HG02623 (cell line): ENCODE measurements at regions not wholly inside any gene's neighbourhood (a gene's known extent, or its start where the extent isn't known, plus 50 kb on each side); places are given as distances from the start of the nearest gene placed in this dataset.

Source experiments
- ATAC-seq: cut with Tn5 transposase; IDR thresholded peaks from one replicate; pipeline ENCODE4 v1.9.1; 2021; ENCODE audit warnings: moderate library complexity; ENCODE audit not compliant: unreplicated experiment

DNA sequence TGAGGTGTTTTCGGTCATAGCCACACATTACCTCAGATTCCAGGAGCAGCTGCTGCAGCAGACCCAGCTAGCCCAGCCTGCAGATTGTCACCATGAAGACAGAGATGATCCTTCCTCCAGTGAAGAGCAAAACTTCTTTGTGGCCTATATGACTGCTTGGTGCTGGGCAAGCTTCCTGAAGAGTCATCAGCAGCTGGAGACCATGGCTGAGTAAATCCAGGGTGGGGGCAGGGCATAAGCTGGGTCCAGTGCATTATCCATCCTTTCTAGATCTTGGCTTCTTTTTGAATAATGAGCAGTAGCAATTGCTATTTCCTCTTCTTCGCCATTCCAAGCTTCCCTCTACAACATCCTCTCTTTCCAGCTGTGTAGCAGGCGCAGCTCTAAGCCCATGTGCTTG, 373.1 kb upstream of the DDHD1 start:
- ATAC-seq, result no peak

DNA sequence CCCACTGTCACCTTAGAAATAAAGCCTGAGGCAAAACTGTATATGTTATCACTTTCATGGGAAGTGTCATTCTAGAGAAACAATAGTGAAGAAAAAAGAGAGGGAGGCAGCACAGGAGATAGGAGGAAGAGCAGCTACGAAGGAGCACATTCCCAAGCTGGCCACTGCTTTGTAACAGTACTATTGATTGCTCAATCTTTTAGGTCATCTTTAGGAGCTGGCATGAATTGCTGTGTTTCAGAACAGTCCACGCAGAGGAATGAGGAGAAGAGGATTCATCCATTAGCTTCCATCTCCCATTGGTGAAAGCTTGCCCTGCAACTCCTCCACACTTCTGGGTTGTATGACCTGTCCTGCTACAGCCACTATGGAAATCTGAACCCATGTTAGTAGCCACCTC, 372.5 kb upstream of the DDHD1 start:
- no peak for ATAC-seq

- ATAC-seq, result no peak
Observed at GRCh38 chr14:53524391-53524790, 371.3 kb upstream of the DDHD1 start.

- ATAC-seq, result no peak
Observed at GRCh38 chr14:53523226-53523625, 370.1 kb upstream of the DDHD1 start.

DNA sequence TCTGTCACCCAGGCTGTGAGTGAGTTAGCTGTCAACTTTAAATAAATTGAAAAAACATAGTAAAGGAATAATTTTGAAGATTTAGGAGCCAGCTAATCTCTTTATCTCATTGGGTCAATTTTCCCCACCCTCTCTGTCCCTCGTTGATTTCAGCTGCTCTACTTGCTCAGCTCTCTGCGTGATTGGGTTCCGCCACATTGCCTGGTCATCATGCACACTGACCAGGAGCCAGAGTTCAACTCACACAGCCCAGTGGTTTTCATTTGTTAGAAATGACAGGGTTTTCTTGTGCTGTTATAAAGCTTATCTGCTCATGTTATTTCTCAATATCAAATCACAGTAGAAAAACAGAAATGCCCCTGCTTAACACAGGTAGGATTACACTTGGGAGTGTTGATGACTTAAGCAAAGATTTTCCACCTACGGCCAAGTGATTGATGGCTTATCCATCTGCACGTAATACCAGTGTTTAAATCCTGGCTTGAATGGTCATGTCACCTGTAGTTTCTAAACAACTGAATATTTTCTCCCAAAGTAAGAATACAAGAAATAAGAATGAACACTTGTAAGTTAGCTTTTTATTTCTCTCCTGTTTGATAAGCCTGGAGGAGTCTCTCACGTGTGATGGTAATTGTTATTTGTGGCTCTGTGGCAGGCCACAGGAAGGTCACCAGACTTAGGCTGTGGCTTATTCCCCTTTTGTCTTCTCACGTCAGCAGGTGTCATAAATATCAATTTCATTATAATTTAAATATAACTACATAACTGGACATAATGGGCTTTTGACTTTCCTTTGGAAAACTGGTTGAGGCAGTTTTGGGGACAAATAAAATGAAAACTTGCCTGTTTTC, 367.2 kb upstream of the DDHD1 start:
- no peak for ATAC-seq

GRCh38 chr14:53519137-53519536, 366.0 kb upstream of the DDHD1 start:
- no peak for ATAC-seq

DNA sequence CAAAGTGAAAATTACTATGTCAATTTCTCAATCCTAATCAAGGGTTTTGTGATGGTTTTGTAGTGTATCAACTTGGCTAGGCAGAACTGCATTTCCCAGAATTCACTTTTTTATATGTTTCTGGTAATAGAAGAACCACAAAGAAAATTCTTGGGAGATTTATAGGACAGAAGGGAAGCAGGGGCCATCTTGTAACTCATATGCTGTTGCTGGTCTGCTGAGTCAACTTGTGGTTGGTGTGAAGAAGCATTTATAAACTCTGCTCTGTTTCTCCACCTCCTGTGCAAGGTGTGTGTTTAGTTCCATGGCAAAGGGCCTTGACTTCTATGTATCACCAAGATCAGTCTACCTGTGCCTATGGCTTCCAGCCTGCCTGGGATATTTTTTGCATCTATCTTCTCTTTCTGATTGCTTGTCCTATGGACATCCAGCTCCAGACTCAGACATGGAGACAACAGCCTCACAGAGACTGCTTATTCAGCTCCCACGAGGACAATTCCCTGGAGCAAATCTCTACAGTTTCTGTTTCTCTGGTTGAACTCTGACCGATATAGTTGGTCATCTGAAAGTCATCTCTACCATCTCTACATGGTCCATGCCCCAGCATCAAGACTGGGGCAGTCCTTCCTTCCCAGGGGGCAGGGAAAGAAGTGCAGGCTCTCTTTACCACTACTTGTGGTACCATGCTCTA, 364.3 kb upstream of the DDHD1 start:
- ATAC-seq, result no peak

GRCh38 chr14:53516261-53516774, 363.2 kb upstream of the DDHD1 start:
- ATAC-seq, result no peak

- no peak for ATAC-seq
Observed at GRCh38 chr14:53515276-53515675, 362.2 kb upstream of the DDHD1 start.

- ATAC-seq, result no peak
Observed at GRCh38 chr14:53514197-53514596, 361.1 kb upstream of the DDHD1 start.

DNA sequence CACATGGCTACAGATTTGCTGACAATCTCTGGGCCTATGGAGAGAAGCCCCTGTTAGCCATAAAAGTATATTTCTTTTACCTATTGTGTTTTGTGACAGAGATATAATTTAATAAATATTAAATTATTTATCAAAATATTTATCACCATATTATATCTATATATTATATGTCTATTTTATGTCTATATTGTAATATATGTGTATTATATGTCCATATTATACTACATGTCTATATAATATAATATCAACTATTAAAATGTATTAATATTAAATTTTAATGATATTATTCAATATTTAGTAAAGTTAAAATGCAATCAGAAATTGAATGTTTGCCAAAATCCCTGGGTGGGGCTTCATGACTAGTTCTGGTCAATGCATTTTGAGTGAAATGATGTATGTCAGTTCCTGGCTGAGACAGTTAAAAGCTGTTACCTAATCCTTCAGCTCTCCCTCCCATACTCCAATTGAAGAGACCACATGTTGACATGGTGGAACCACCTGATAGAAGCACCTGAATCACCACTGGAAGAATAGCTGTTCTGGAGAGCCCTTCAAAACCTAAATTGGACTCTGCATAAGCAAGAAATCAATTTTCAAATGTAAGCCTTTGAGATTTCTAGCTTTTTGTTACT, 357.3 kb upstream of the DDHD1 start:
- ATAC-seq, result no peak

DNA sequence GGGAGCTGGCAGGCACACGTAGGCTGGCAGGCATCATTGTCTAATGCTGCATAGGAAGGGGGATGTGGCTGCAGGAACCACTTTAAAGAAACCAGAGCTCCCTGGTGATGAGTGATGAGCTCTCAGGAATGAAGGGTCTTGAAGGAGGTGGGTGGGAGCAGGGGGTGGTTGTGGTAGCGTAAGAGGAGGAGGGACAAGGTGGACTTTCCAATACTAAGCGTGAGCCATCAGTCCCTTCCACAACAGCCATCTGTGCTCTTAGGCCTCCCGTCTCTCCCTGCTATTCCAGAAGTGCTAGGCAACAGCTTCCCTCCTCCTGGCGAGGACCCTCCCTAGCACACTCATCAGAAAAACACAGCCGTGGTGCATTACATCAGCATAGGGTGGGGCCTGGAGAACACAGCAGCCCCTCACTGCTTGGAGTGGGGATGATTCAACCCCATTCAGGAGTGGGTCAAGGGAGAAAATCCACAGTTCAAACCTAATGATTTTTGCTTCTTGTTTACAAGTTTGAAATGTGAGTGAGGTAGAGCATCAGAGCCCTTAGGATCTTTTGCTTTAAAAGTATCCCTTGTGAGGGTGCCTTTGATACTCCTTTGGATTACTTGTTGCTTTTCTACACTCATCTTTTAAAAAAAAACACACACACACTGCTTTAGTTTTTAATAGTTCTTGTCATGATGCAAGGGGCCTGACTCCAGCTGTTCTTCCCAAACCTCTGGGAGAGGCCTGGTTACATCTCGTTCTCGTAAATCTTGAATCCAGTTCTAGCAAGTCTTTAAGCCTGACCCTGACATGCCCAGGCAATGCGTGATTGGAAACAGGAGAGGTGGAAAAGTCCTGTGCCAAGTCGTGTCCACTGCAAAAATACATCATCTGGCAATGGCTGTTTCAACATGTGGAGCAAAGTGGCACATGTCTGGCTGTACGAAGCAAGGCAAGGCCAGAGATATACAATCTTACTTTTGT, 356.4 kb upstream of the DDHD1 start:
- ATAC-seq, result no peak

DNA sequence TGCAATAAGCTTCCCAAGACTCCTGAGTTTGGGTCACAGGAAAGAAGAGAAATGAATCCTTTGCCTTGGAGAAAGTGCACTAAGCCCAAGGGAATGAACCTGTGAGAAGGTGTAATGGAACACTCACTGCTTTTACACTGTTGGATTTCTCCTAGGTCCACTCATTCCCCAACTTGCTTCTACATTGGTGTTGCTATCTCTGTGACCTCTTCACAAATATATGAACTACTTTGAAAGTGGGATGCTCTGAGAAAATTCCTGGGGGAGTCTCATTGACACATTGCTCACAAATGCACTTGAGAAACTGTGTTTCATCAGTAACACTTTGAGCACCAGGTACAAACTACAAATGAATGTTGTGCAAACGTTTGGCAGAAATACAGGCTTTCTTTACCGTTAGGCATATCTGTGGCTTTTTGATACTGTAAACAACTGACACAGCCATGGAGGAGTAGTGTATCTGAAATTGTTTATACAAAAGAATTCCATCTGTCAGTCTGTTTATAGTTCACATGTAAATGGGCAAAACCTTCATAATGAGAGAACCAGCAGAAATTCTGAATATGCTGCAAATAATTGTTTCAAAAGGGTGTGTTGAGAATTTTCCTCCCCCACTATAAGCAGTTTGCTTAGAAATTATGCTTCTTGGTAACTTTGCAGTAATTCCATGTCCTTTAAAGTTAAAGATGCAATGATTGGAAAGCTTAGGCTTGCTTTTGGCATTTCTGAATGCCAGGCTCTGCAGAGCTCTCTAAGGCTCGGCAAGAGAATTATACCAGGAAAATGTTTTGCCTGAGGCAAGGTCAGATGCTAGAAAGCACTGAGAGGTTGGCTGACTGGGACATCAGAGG, 348.5 kb upstream of the DDHD1 start:
- ATAC-seq, result no peak

DNA sequence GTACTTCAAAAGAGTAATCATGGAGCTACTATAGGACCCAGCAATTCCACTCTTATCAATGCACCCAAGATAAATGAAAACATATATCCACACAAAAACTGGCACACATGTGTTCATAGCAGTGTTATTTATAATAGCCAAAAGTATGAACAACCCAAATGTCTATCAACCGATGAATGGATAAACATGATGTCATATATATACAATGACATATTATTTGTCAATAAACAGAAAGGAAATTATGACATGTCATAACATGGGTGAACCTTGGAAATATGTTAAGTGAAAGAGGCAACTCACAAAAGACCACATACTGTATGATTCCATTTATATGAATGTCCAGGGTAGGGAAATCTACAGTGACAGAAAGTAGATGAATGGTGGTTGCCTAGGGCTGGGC, 347.1 kb upstream of the DDHD1 start:
- ATAC-seq, result no peak

- ATAC-seq, result no peak
Observed at GRCh38 chr14:53496668-53497067, 343.5 kb upstream of the DDHD1 start.

GRCh38 chr14:53495846-53496343, 342.8 kb upstream of the DDHD1 start:
- no peak for ATAC-seq

- no peak for ATAC-seq
Observed at GRCh38 chr14:53494587-53494986, 341.5 kb upstream of the DDHD1 start.

DNA sequence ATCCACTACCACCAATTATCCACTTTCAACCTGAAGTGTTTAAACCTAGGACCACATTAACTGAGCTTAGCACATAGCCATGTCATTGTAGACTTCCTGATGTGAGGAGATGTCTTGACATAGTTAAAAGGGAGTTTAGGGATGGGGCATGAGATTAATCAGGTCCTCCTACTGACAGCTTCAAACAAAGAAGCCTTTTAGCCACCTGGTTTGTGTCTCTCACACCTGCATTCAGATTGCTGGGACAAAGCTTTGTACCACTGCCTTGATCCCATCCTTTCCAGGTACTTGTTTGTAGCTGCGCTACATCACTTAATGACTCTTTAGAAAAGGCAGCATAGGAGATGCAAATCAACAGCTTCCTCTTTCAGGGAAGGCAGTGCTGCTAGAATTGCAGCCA, 340.7 kb upstream of the DDHD1 start:
- ATAC-seq, result no peak

DNA sequence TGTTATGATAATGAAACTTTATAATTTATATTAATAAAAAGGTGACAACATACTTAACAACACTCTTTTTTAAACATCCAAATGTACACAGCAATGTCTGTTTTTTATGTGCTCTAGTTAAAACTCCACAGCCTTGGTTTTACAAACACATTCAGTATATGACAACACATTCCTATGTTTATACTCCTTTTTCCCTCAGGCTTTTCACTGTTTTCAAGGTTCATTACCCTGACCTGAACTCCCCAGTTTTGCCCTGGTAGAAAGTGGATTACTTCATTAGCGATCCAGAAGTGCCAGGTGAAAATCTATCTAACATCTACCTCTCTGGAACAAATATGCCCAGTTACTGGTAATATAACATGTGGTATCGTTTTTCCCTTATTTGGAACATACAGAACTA, 340.2 kb upstream of the DDHD1 start:
- ATAC-seq, result no peak

DNA sequence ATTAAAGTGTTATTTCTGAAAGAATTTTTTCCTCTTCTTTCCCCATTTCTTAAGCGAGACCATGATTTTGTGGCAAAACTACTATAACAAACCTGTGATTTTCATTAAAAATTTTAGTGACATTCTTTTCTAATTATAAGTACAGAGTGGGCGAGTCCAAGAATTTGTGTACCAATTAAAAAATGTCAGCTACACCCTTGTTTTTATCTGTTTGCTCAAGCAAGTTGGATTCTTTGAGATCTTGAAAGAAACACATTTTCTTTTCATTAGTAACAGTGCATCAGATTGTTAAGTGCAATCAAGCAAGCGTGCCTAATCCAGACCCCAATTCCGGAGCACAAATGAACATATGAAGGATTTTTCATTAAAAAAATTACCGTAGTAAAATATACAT, 338.8 kb upstream of the DDHD1 start:
- no peak for ATAC-seq
